ENCODE measurements at regions not wholly inside any gene's neighbourhood (a gene's known extent, or its start where the extent isn't known, plus 50 kb on each side); places are given as distances from the start of the nearest gene placed in this dataset.

DNA sequence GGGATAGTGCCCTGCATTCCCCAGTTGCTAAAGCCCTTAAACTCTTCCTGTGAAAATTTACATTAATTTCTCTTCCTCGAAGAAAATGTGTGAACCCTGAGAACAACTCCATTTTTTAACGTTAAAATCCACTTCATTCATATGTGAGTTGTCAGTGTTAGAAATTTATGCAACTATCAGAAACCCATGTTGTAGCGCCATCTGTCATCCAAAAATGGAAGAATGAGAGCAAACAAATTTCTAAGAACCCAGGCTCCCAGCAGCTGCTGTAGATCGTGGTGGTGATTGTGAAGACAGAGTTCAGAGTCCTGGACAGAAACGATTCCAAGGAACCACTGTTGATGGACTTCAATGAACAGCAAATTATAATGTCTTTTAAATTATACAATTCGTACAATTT lies 179.7 kb upstream of the NDN start:
- H2AFZ ChIP-seq (ENCODE audit: low read depth, low read length, poor library complexity, severe bottlenecking): no peak overlapping the region
- BruUV-seq (replicated peaks): no TSS peak
- ChIA-PET RAD21 (ENCODE audit: low non-redundant PET in 1 of 2, low total read pairs in 2 of 2, uncharacterized antibody in 2 of 2, unreplicated experiment in 2 of 2) (no interaction called here), POLR2A (no interaction called here), CTCF (no interaction called here)
- TF ChIP-seq FOSL1 (IDR thresholded peaks at IDR 0.05; ENCODE audit: low read depth) (no peak), SIN3A (IDR thresholded peaks at IDR 0.05; ENCODE audit: low read depth) (no peak), EZH2 (IDR thresholded peaks at IDR 0.05) (no peak), ELF1 (IDR thresholded peaks at IDR 0.05; ENCODE audit: borderline replicate concordance, low read depth) (no peak), MAX (IDR thresholded peaks at IDR 0.05) (no peak), EZH2phosphoT487 (IDR thresholded peaks at IDR 0.05; ENCODE audit: borderline replicate concordance) (no peak), RAD21 (IDR thresholded peaks at IDR 0.05; ENCODE audit: low read depth) (no peak), SRF (IDR thresholded peaks at IDR 0.05; ENCODE audit: low read depth) (no peak), CEBPB (IDR thresholded peaks at IDR 0.05; ENCODE audit: low read depth) (no peak), CBX3 (IDR thresholded peaks at IDR 0.05; ENCODE audit: low read depth) (no peak), POLR2AphosphoS5 (IDR thresholded peaks at IDR 0.05; ENCODE audit: low read depth, low read length) (no peak), ZNF274 (IDR thresholded peaks at IDR 0.05; ENCODE audit: low read depth, low read length) (no peak)
- TF ChIP-seq, protein P1, sequence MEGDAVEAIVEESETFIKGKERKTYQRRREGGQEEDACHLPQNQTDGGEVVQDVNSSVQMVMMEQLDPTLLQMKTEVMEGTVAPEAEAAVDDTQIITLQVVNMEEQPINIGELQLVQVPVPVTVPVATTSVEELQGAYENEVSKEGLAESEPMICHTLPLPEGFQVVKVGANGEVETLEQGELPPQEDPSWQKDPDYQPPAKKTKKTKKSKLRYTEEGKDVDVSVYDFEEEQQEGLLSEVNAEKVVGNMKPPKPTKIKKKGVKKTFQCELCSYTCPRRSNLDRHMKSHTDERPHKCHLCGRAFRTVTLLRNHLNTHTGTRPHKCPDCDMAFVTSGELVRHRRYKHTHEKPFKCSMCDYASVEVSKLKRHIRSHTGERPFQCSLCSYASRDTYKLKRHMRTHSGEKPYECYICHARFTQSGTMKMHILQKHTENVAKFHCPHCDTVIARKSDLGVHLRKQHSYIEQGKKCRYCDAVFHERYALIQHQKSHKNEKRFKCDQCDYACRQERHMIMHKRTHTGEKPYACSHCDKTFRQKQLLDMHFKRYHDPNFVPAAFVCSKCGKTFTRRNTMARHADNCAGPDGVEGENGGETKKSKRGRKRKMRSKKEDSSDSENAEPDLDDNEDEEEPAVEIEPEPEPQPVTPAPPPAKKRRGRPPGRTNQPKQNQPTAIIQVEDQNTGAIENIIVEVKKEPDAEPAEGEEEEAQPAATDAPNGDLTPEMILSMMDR (IDR thresholded peaks at IDR 0.05 in 2 of 3, conservative IDR thresholded peaks at IDR 0.05 in 1 of 3; ENCODE audit: borderline replicate concordance in 1 of 3, insufficient read depth in 1 of 3, low read depth in 2 of 3, low read length in 2 of 3): no peak
- TF ChIP-seq, protein P2, sequence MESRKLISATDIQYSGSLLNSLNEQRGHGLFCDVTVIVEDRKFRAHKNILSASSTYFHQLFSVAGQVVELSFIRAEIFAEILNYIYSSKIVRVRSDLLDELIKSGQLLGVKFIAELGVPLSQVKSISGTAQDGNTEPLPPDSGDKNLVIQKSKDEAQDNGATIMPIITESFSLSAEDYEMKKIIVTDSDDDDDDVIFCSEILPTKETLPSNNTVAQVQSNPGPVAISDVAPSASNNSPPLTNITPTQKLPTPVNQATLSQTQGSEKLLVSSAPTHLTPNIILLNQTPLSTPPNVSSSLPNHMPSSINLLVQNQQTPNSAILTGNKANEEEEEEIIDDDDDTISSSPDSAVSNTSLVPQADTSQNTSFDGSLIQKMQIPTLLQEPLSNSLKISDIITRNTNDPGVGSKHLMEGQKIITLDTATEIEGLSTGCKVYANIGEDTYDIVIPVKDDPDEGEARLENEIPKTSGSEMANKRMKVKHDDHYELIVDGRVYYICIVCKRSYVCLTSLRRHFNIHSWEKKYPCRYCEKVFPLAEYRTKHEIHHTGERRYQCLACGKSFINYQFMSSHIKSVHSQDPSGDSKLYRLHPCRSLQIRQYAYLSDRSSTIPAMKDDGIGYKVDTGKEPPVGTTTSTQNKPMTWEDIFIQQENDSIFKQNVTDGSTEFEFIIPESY (IDR thresholded peaks at IDR 0.05; ENCODE audit: extremely low read depth, insufficient replicate concordance, low read length): no peak
- TF ChIP-seq, protein P3, sequence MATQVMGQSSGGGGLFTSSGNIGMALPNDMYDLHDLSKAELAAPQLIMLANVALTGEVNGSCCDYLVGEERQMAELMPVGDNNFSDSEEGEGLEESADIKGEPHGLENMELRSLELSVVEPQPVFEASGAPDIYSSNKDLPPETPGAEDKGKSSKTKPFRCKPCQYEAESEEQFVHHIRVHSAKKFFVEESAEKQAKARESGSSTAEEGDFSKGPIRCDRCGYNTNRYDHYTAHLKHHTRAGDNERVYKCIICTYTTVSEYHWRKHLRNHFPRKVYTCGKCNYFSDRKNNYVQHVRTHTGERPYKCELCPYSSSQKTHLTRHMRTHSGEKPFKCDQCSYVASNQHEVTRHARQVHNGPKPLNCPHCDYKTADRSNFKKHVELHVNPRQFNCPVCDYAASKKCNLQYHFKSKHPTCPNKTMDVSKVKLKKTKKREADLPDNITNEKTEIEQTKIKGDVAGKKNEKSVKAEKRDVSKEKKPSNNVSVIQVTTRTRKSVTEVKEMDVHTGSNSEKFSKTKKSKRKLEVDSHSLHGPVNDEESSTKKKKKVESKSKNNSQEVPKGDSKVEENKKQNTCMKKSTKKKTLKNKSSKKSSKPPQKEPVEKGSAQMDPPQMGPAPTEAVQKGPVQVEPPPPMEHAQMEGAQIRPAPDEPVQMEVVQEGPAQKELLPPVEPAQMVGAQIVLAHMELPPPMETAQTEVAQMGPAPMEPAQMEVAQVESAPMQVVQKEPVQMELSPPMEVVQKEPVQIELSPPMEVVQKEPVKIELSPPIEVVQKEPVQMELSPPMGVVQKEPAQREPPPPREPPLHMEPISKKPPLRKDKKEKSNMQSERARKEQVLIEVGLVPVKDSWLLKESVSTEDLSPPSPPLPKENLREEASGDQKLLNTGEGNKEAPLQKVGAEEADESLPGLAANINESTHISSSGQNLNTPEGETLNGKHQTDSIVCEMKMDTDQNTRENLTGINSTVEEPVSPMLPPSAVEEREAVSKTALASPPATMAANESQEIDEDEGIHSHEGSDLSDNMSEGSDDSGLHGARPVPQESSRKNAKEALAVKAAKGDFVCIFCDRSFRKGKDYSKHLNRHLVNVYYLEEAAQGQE (IDR thresholded peaks at IDR 0.05; ENCODE audit: low read depth): no peak
- ATAC-seq: no peak
- intact Hi-C loops (cut with micrococcal nuclease): no loop called here
- peaks cover 12 to 14% of the 10 kb centered on the region in 2 experiments; a peak in 2 of 4 replicates for H3K9me3 ChIP-seq (ENCODE audit: control insufficient read depth in 1 of 2, insufficient read depth in 1 of 2, low read depth in 1 of 2, low read length in 2 of 2)
- H3K27me3 ChIP-seq (ENCODE audit: insufficient read depth, low read length): no peaks in the 10 kb centered on the region
- H3K79me2 ChIP-seq (ENCODE audit: insufficient read depth, low read length): no peaks in the 10 kb centered on the region
- H3K36me3 ChIP-seq (ENCODE audit: control insufficient read depth in 1 of 2, insufficient read depth in 2 of 2, low read length in 2 of 2): no peaks in the 10 kb centered on the region
- no peak overlapping the region for H3K4me3 ChIP-seq (replicated peaks in 1 of 2; ENCODE audit: low read depth in 1 of 2, low read length in 2 of 2)
- no peaks in the 10 kb centered on the region for H3K4me1 ChIP-seq (ENCODE audit: control insufficient read depth in 1 of 2, insufficient read depth in 2 of 2, low read length in 2 of 2)
- no peak overlapping the region for H3K27ac ChIP-seq (ENCODE audit: low read depth, low read length)
- H3K4me2 ChIP-seq (ENCODE audit: low read length): no peak overlapping the region
- no peaks in the 10 kb centered on the region for H4K20me1 ChIP-seq (ENCODE audit: insufficient read depth)
- no peak overlapping the region for H3K9ac ChIP-seq (ENCODE audit: low read length)
- no peaks in the 10 kb centered on the region for H3K9me2 ChIP-seq (ENCODE audit: insufficient read depth)
- no peak for DNase-seq (ENCODE audit: low read depth, low spot score)

Measured in HCT116 (cell line).